ENCODE measurements at regions not wholly inside any gene's neighbourhood (a gene's known extent, or its start where the extent isn't known, plus 50 kb on each side); places are given as distances from the start of the nearest gene placed in this dataset.

DNA sequence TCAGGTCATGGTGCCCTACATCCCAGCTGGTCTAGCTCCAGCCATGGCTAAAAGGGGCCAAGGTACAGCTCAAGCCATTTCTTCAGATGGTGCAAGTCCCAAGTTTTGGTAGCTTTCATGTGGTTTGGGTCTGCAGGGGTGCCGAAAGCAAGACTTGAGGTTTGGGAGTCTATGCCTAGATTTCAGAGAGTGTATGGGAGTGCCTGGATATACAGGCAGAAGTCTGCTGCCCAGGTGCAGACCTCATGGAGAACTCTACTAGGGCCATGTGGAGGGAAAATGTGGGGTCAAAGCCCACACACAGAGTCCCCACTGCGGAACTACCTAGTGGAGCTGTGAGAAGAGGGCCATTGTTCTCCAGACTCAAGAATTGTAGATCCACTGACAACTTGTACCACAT is 1000.9 kb upstream of the ADGRB3 start:
- no peak for DNase-seq

- no peak for DNase-seq
Measured at GRCh38 chr6:67633058-67633457, 1002.0 kb upstream of the ADGRB3 start.

DNA sequence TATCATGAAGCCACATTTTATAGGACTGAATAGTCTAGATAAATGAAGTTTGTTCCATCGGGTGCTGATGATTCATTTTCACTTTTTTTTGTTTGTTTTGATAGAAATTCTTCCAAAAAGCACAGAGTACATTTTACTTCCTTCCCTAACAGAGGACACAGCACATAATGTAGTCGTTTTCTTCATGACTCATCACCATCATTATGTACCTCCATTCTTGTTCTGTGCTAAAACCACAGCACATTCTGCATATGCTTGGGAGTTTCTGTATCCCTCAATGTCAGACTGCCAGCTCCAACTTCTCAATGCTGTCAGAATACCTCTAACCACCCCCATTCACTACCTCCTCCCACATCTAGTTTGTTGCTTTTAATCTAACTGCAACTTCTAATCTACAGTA is 1004.9 kb upstream of the ADGRB3 start:
- no peak for DNase-seq

- no peak for DNase-seq
Measured at GRCh38 chr6:67629258-67629657, 1005.8 kb upstream of the ADGRB3 start.

GRCh38 chr6:67615796-67616195 is 1019.3 kb upstream of the ADGRB3 start:
- DNase-seq, result no peak

GRCh38 chr6:67608099-67608749 is 1026.9 kb upstream of the ADGRB3 start:
- DNase-seq, result no peak

DNA sequence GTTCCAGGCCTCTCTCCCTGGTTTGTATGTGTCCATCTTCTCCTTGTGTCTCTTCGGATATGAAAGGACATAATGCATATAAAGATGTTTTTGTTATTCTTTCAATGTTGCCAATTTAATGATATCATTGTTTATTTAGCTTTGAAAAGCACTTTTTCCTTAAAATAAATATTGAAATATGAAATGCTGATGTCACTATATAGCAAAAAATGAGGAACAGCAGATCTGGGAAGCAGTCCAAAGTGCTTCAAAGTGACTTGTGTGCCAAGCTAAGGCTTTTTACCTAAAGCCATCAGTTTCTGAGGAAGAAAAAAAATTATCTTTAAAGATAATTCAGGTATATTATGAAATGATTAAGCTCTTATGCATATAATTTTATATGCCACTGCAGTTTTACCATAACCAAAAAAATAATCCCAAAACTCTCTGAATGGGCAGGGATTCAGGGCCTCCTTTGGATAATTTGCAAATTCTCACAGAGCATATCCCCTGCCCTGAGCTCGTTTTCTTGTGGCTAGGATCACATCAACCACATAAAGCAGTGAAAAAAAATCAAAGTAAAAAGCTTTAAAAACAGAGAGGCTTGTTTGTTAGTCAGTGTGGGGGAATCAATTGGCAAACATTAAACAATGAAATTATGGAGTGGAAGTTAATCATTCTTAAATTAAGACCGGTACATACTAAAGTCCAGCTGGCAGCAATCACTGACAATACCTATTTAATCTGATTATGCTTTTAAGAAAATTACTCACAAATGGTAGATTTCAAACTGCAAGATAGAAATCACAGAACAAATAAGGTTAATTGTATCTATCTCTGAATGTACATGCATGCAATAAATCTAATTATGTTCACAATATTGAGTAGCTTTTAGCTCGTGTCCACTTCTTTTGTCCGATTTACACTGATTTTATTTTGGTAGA is 1027.9 kb upstream of the ADGRB3 start:
- no peak for DNase-seq

- no peak for DNase-seq
Measured at GRCh38 chr6:67594366-67594765, 1040.7 kb upstream of the ADGRB3 start.

GRCh38 chr6:67593247-67593646 is 1041.8 kb upstream of the ADGRB3 start:
- no peak for DNase-seq

DNA sequence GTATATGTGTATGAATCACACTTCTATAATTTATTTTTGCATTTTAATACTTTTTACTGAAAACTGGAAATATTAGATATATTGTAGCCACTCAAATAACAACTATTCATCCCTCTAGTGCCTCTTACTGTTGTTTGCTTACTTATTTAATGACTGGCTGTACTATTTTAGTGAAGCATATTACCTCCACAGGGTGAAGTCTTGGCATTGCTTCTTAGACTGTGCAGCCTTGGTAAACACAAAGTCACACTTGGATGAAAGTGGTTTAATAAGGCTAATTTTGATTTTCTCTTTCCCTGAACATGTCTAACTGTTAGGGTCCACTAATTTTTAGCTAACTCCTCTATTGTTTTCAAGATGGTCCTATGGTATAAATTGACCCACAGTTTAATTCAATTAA is 1043.2 kb upstream of the ADGRB3 start:
- no peak for DNase-seq

DNA sequence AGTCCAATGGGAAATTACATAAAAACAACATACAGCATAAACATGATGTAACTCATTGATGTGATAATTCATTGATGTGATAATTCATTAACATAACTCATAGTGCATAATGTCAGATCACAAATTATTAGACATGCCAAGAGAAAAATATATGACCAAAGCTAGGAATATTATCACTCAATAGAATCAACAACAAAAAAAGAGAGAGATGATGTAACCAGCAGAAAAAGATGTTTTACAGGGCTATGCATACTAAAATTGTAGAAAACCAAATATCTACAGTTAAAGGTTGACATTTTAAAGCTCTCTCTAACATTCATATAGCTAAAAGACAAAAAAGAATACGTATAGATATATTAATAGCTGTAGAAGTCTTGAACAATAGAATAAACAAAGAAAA is 1067.2 kb upstream of the ADGRB3 start:
- no peak for DNase-seq

DNA sequence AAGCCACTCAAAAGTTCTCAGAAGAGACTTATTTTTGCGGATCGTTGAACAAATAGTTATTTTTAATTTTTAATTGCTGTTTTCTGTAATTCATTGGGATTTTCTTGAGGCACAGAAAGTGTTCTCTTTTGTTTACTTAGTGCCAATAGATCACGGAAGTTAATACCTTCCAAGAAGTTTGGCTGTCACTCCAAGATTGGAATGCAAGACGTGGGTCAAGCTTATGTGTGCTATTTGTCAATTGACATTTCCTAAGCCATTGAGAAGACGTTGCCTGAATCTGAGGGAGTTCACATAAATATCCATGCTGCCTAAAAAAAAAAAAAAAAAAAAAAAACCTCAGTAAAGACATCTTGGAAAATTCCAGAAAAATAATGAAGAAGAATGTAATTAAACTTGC is 1071.4 kb upstream of the ADGRB3 start:
- no peak for DNase-seq

GRCh38 chr6:67560068-67560467 is 1075.0 kb upstream of the ADGRB3 start:
- DNase-seq, result no peak

- no peak for DNase-seq
Measured at GRCh38 chr6:67558985-67559384, 1076.1 kb upstream of the ADGRB3 start.

GRCh38 chr6:67544851-67545452 is 1090.1 kb upstream of the ADGRB3 start:
- no peak for DNase-seq

DNA sequence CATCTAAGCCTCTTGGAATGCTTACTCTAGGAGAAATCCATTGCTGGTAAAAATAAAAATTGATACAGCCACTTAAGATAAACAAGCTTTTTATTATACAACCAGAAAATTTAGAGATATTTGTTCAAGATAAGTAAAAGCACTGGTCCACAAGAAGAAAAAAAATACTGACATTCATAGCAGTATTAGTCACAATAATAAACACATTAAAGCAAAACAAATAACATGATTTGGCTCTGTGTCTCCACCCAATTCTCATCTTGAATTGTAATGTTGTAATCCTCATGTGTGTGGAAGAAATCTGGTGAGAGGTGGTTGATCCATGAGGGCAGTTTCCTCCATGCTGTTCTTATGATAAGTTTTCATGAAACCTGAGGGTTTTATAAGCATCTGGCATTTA is 1093.5 kb upstream of the ADGRB3 start:
- no peak for DNase-seq

DNA sequence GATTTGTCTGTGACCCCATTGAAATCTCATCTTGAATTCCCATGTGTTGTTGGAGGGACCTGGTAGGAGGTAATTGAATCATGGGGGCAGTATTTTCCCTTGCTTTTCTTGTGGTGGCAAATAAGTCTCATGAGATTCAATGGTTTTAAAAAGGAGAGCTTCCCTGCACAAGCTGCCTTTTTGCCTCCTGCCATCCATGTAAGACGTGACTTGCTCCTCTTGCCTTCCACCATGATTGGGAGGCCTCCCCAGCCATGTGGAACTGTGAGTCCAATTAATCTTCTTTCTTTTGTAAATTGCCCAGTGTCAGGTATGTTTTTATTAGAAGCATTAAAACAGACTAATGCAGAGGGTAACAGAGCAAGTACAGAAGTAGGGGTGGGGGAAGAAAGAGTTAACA is 1097.0 kb upstream of the ADGRB3 start:
- no peak for DNase-seq

GRCh38 chr6:67535946-67536345 is 1099.1 kb upstream of the ADGRB3 start:
- DNase-seq, result no peak

DNA sequence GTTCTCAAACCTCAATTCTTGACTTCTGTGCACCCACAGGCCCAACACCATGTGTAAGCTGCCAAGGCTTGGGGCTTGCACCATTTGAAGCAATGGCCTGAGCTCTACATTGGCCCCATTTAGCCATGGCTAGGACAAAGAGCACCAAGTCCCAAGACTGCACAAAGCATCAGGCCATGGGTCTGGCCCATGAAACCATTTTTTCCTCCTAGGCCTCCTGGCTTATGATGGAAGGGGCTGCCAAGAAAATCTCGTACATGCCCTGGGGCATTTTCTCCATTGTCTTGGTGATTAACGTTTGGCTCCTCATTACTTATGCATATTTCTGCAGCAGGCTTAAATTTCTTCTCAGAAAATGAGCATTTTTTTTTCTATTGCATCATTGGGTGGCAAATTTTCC is 1128.7 kb upstream of the ADGRB3 start:
- no peak for DNase-seq

- no peak for DNase-seq
Measured at GRCh38 chr6:67501755-67502154, 1133.3 kb upstream of the ADGRB3 start.

- DNase-seq, result no peak
Measured at GRCh38 chr6:67497749-67498148, 1137.3 kb upstream of the ADGRB3 start.

- DNase-seq, result no peak
Measured at GRCh38 chr6:67496191-67496590, 1138.9 kb upstream of the ADGRB3 start.

DNA sequence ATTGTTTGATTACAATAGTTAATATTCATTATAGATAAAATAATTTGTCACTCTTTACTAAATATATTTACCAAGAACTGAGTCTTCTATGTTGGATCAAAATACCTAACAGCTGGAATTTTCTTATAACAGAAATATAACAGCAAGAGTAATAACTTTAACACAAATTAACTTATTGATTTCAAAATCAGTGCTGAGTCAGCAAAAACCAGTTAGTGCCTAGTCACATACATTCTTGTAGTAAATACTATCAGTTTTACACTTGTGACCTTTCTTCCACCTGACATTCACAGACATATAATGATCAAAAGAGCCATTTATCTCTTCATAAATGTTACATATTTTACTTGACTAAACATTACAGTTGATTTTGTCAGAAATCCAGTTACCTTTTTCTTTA is 1141.4 kb upstream of the ADGRB3 start:
- no peak for DNase-seq

GRCh38 chr6:67475700-67476099 is 1159.4 kb upstream of the ADGRB3 start:
- DNase-seq, result no peak

Measured in activated T-cell treated with anti-CD3 and anti-CD28 coated beads, Interleukin-2, amount 50 U/mL, for 1 hour (primary cell).